Caco-2 (cell line): ENCODE measurements at regions not wholly inside any gene's neighbourhood (a gene's known extent, or its start where the extent isn't known, plus 50 kb on each side); places are given as distances from the start of the nearest gene placed in this dataset.
"Not testable (repeated sequence)": the region's sequence is repeated elsewhere in the genome, so short reads cannot be mapped to it uniquely, and the experiment has no call there.

Experiments
- BruUV-seq: library from RNA; stranded (reverse); fragments of 400-500 nt; replicated peaks from 2 replicates; lab custom pipeline; 2021; lab: Mats Ljungman, UMichigan
- CTCF ChIA-PET: fragments of 300-600 bp; sonication (Branson Sonifier 250); formaldehyde crosslinking; loops from one replicate; lab custom pipeline; 2022; ENCODE audit warnings: antibody characterized with exemption; lab: Charles Lee
- POLR2A ChIA-PET: fragments of 300-600 bp; sonication (Branson Sonifier 250); formaldehyde crosslinking; loops from one replicate; lab custom pipeline; 2022; ENCODE audit warnings: antibody characterized with exemption; lab: Charles Lee
- DNase-seq, 2 experiments: peaks; one replicate each; pipeline versions ENCODE4 v3.0.0 to v3.0.0-alpha.2; 2020 to 2022
- H3K27me3 ChIP-seq: replicated peaks from 2 replicates; pipeline ENCODE4 v1.6.0; 2011; ENCODE audit warnings: low read length; ENCODE audit not compliant: control insufficient read depth, insufficient read depth
- H3K36me3 ChIP-seq: 2 replicates; pipeline ENCODE4 v1.5.1; 2011; ENCODE audit warnings: low read length; ENCODE audit not compliant: control insufficient read depth, insufficient read depth
- H3K4me1 ChIP-seq: fragments of 250-450 bp; sonication (Bioruptor Pico); 2 replicates; pipeline ENCODE4 v1.5.1; 2020; ENCODE audit warnings: mild to moderate bottlenecking
- H3K4me3 ChIP-seq: 2 replicates; pipeline ENCODE4 v1.5.1; 2011; ENCODE audit warnings: low read depth, mild to moderate bottlenecking, control low read depth, low read length
- H3K9me3 ChIP-seq: fragments of 250-450 bp; sonication (Bioruptor Pico); 2 replicates; pipeline ENCODE4 v1.5.1; 2020; ENCODE audit warnings: mild to moderate bottlenecking, moderate library complexity
- H3K27ac Mint-ChIP-seq: one replicate; pipeline ENCODE4 v1.8.0; 2022; ENCODE audit warnings: mixed read lengths; ENCODE audit not compliant: unreplicated experiment
- H3K27me3 Mint-ChIP-seq: one replicate; pipeline ENCODE4 v1.8.0; 2022; ENCODE audit warnings: mixed read lengths; ENCODE audit not compliant: insufficient read depth, unreplicated experiment
- H3K36me3 Mint-ChIP-seq: one replicate; pipeline ENCODE4 v1.8.0; 2022; ENCODE audit warnings: mild to moderate bottlenecking, mixed read lengths; ENCODE audit not compliant: insufficient read depth, unreplicated experiment
- H3K4me1 Mint-ChIP-seq: one replicate; pipeline ENCODE4 v1.8.0; 2022; ENCODE audit warnings: low read depth, mixed read lengths; ENCODE audit not compliant: unreplicated experiment
- H3K4me3 Mint-ChIP-seq: one replicate; pipeline ENCODE4 v1.8.0; 2022; ENCODE audit warnings: mild to moderate bottlenecking, moderate library complexity, mixed read lengths; ENCODE audit not compliant: unreplicated experiment
- H3K9me3 Mint-ChIP-seq: one replicate; pipeline ENCODE4 v1.8.0; 2022; ENCODE audit warnings: mixed read lengths; ENCODE audit not compliant: unreplicated experiment
- CTCF ChIP-seq, 2 experiments: fragments of 200-600 bp in 1 of 2; IDR thresholded peaks; 1 replicate in 1 of 2; 2 replicates in 1 of 2; pipeline versions ENCODE4 v1.5.1 to v1.8.0; 2011 to 2022; ENCODE audit warnings: antibody characterized with exemption in 1 of 2, control low read depth in 1 of 2, inconsistent platforms in 1 of 2, low read depth in 1 of 2, low read length in 1 of 2, mild to moderate bottlenecking in 1 of 2, moderate library complexity in 1 of 2; ENCODE audit not compliant: insufficient read depth in 1 of 2, severe bottlenecking in 1 of 2, unreplicated experiment in 1 of 2
- intact Hi-C: fragments of 100-400 bp; cut with micrococcal nuclease; formaldehyde crosslinking; loops from one replicate; pipeline ENCODE4 v1.10.0; 2022; ENCODE audit not compliant: unreplicated experiment

- Mint-ChIP-seq H3K4me3 (no peak overlapping the region), H3K27ac (no peak overlapping the region), H3K36me3 (no peaks in the 10 kb centered on the region), H3K9me3 (no peaks in the 10 kb centered on the region), H3K4me1 (no peaks in the 10 kb centered on the region), H3K27me3 (peaks cover 9% of the 10 kb centered on the region)
- Histone ChIP-seq H3K27me3 (no peaks in the 10 kb centered on the region), H3K4me1 (no peaks in the 10 kb centered on the region), H3K9me3 (no peaks in the 10 kb centered on the region), H3K36me3 (no peaks in the 10 kb centered on the region), H3K4me3 (no peak overlapping the region)
- intact Hi-C loops = no loop called here
- POLR2A ChIA-PET = no interaction called here
- DNase-seq = no peak
- CTCF ChIA-PET = no interaction called here
- no peak for TF ChIP-seq CTCF (IDR thresholded peaks at IDR 0.05; ENCODE audit: insufficient read depth in 1 of 2, low read depth in 1 of 2, low read length in 1 of 2, severe bottlenecking in 1 of 2, unreplicated experiment in 1 of 2)
- BruUV-seq = no TSS peak
Observed at GRCh38 chr12:38523920-38524319, 207.3 kb downstream of the ALG10B start.

- Mint-ChIP-seq H3K4me1 (no peaks in the 10 kb centered on the region), H3K9me3 (no peaks in the 10 kb centered on the region), H3K27ac (no peak overlapping the region), H3K27me3 (peaks cover 9% of the 10 kb centered on the region), H3K4me3 (no peak overlapping the region), H3K36me3 (no peaks in the 10 kb centered on the region)
- BruUV-seq = no TSS peak
- DNase-seq = no peak
- H3K27me3 ChIP-seq = no peaks in the 10 kb centered on the region
- H3K36me3 ChIP-seq = no peaks in the 10 kb centered on the region
- intact Hi-C loops = no loop called here
- H3K9me3 ChIP-seq = no peaks in the 10 kb centered on the region
- ChIA-PET CTCF (no interaction called here), POLR2A (no interaction called here)
- no peak overlapping the region for H3K4me3 ChIP-seq
- H3K4me1 ChIP-seq = no peaks in the 10 kb centered on the region
- TF ChIP-seq CTCF (IDR thresholded peaks at IDR 0.05; ENCODE audit: insufficient read depth in 1 of 2, low read depth in 1 of 2, low read length in 1 of 2, severe bottlenecking in 1 of 2, unreplicated experiment in 1 of 2) = no peak
Observed at GRCh38 chr12:38527631-38528030, 211.1 kb downstream of the ALG10B start.

GRCh38 chr12:38528527-38528926 is 212.0 kb downstream of the ALG10B start:
- no TSS peak for BruUV-seq
- CTCF ChIA-PET = no interaction called here
- Histone ChIP-seq H3K4me1 (no peaks in the 10 kb centered on the region), H3K4me3 (no peak overlapping the region), H3K36me3 (no peaks in the 10 kb centered on the region), H3K27me3 (no peaks in the 10 kb centered on the region), H3K9me3 (no peaks in the 10 kb centered on the region)
- Mint-ChIP-seq H3K27me3 (peaks cover 9% of the 10 kb centered on the region), H3K36me3 (no peaks in the 10 kb centered on the region), H3K4me1 (no peaks in the 10 kb centered on the region), H3K9me3 (no peaks in the 10 kb centered on the region), H3K4me3 (no peak overlapping the region), H3K27ac (no peak overlapping the region)
- intact Hi-C loops = no loop called here
- POLR2A ChIA-PET = no interaction called here
- no peak for DNase-seq
- TF ChIP-seq CTCF (IDR thresholded peaks at IDR 0.05; ENCODE audit: insufficient read depth in 1 of 2, low read depth in 1 of 2, low read length in 1 of 2, severe bottlenecking in 1 of 2, unreplicated experiment in 1 of 2) = no peak

- H3K27me3 ChIP-seq, BruUV-seq, H3K36me3 Mint-ChIP-seq, DNase-seq, H3K4me3 Mint-ChIP-seq, H3K4me3 ChIP-seq, POLR2A ChIA-PET, H3K27ac Mint-ChIP-seq, H3K4me1 ChIP-seq, CTCF ChIA-PET, H3K27me3 Mint-ChIP-seq, intact Hi-C loops, H3K9me3 Mint-ChIP-seq, H3K9me3 ChIP-seq, H3K4me1 Mint-ChIP-seq, H3K36me3 ChIP-seq: not testable (repeated sequence)
Observed at GRCh38 chr12:38529281-38529680, 212.7 kb downstream of the ALG10B start.
